HG03108 (cell line): ENCODE measurements at regions not wholly inside any gene's neighbourhood (a gene's known extent, or its start where the extent isn't known, plus 50 kb on each side); places are given as distances from the start of the nearest gene placed in this dataset.

ENCODE experiments used
- ATAC-seq: cut with Tn5 transposase; IDR thresholded peaks from one replicate; pipeline ENCODE4 v1.9.1; 2021; ENCODE audit warnings: moderate library complexity; ENCODE audit not compliant: unreplicated experiment

DNA sequence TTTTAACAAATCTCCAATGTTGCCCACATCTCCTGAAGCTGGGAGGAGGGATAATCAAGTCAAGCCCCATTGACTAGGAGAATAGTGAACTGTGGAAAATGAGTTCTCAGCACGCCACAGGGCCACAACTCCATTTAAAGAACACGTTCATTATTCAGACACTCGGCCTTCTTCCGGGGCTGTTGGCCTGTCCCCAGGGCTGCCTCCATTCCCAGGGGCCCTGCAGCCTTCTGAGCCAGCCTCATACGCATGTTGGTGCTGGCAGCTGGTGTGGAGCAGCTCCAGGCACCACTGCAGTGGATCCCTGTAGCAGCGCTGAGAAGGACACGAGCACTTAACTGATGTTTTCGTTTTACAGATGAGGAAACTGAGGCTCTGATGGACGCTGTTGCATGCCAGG lies 87.5 kb upstream of the RCN1 start:
- no peak for ATAC-seq

- no peak for ATAC-seq
Measured at GRCh38 chr11:32002311-32002710, 88.6 kb upstream of the RCN1 start.

DNA sequence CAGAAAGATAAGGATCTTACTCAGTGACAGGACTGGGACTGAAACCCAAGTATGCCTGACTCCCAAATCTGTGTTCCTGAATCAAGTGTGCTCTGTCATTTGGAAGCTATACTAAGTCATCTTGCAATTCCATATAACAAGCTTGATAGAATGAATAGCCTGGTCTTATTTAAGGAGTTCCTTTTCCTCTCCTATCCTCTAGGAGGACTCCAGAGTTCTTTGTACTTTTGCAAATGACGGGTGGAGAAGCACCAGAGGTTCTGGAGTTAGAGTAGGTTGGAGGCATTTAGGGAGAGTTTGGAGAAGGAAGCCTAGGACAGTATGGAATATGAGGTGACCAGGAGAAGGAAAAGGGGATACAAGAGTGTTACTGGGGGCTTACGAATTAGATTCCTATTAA lies 92.9 kb upstream of the RCN1 start:
- no peak for ATAC-seq

DNA sequence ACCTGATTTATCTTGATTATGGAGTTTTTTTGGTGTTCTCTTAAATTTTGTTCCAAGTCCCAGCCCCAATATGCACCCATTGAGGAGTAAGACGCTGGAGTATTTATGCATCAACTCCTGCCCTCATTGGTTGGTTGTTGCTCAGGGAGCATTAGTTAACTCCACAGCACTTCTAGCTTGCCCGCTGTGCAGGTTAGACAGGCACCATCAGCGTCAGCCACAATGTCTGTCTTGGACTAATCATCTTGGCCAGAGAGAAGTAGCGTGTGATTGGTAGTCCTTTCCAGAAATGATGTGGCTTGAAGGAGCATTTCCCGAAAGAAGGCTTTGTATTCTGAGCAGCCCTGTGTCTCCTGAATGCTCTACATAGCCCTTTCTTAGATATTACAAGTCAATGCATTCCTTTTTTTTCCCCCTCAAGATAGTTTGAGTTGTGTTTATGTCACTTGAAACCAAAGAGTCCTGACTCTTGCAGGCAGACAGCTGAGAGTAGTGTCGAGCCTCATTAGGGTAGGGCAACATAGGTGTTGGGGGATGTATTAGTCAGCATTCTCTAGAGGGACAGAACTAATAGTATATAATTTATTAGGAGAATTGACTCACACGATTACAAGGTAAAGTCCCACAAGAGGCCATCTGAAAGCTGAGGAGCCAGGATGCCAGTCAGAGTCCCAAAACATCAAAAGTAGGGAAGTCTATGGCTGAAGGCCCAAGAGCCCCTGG lies 94.6 kb upstream of the RCN1 start:
- no peak for ATAC-seq

DNA sequence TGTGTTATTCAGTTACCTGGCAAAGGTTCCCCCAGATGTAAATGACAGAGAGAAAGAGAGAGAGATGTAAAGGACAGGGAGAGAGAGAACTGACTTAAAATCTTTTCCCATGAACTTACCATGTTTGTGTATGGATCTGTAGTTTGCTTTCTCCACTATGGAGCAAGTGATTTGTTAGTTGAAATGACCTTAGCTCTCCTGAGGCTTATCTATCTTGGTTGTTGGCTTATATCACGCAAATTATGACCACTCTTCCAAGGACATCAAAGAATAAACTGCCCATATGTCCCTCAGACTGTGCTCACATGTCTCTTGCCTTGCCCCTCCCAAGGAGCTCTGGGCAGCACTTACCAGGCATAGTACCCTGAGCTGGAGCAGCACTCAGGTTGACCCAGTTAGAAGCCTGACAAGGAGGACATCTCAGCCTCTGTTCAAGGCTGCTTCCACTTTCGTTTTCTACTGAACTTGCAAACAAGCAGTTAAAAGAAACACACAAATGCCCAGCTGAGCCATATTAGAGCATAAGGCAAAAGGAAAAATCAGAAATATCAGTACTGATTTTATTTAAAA lies 95.3 kb upstream of the RCN1 start:
- peak; percentile 64 for ATAC-seq

GRCh38 chr11:31995032-31995431 lies 95.8 kb upstream of the RCN1 start:
- no peak for ATAC-seq

DNA sequence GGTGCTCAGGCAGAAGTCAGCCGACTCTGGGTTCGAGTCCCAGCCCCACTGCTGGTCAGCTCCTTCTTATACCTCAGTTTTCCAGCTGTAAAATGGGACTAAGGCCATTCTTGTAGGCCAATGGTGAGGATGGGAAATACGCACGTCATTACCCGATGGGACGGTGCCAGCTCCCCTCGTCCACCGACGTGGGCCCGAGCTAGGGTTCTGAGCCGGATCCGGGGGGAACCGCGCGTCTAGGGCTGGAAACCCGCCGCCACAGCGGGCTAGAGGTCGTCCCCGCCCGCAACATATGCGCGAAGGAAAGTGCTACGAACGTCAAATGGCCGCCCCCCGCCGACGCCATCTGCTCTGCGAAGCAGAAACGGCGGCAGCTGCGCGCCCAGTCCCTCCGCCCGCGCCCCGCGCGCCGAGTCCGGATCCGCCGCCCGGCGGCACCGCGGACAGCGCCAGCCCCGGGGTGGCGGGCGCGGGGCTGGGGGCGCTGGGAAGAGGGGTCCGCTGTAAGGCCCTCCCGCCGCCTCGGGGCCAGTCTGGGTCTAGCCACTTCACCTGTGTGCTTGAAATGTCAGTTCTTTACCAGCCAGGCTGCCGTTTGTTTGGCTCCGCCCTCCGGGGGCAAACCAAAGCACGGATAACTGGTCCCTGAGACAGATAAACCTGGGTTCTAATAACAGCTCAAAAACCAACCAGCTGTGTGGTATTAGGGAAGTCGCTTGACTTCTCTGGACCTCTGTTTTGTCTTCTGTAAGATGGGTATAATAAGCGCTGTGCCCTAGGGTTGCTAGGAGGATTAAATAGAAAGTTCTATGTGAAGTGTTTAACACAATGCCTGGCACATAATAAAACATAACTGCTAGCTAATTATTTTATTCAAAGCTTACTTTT lies 103.5 kb upstream of the RCN1 start:
- ATAC-seq: no peak

GRCh38 chr11:31986201-31986889 lies 104.5 kb upstream of the RCN1 start:
- ATAC-seq: no peak

GRCh38 chr11:31981457-31981856 lies 109.4 kb upstream of the RCN1 start:
- no peak for ATAC-seq

- ATAC-seq: no peak
Measured at GRCh38 chr11:31977343-31977742, 113.5 kb upstream of the RCN1 start.

DNA sequence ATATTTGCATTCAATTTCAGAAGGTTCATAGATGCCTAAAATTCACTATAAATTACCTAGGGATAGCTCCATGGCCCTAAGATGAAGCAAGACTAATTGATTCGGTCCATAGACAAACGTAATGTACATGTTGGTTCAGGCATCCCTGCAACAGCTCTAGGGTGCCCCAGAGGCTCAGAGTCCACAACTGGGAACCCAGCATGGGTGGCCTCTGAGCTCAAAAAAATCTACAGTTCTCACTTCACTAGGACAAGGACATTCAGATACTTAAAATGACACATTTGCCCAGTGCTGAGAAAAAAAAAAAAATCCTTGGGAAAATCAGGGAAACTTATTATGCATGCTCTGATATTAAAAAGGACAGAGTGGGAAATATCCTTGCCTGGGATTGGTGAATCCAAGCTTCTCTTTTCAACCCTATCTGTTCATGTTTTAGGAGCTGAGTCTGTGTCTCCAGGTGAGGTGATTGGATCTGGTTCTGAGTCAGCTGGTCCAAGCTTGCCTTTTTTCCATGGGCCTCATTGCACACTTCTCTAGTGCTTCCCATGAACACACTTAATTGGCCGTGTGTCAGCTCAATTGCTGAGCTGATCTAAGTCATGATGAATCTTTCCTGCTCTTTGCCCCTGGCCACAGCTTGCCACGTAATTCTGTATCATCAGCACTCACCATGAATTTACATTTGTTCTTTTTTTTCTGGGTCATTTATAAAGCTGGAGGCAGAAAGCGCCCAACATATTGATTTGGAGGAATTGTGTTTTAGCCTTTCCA lies 116.3 kb upstream of the RCN1 start:
- no peak for ATAC-seq

DNA sequence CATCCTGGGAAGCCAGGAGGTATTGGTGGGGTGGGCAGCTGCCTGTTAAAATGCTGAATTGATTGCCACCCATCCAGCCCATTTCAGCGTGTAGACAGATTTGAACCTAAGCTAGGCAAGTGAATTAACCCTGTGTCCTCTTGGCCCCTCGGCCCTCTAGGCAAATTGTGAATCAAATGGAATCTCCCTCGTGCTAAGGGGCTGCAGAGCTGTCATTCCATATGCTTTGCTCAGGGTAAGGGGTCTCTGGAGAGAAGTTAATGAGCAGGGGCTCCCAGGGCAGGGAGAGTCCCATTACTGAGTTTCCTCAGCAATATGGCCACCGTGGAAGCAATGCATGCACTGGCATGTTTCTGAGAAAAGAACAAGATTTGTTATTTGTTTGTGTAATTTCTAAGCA lies 117.7 kb upstream of the RCN1 start:
- ATAC-seq: no peak

DNA sequence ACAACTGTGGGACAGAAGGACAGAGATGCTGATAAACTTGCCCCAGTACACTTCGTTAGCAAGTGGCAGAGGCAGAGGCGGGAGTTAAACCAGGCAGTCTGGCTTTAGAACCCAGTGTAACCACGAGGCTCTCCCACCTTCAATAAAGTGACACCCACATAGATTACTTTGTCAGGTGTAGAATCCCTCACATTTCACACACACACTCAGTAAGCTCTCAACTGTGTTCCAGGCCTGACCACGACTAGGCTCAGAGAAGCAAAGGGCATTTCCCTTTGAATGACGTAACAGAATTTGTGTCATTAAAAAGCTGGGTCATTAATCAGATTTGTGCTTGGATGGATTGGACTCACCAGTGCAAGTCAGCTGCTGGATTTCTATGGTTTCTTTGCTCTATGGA lies 118.3 kb upstream of the RCN1 start:
- no peak for ATAC-seq

GRCh38 chr11:31969359-31969702 lies 121.5 kb upstream of the RCN1 start:
- no peak for ATAC-seq

GRCh38 chr11:31968461-31969358 lies 122.2 kb upstream of the RCN1 start:
- ATAC-seq: no peak

- no peak for ATAC-seq
Measured at GRCh38 chr11:31967404-31968130, 123.3 kb upstream of the RCN1 start.

DNA sequence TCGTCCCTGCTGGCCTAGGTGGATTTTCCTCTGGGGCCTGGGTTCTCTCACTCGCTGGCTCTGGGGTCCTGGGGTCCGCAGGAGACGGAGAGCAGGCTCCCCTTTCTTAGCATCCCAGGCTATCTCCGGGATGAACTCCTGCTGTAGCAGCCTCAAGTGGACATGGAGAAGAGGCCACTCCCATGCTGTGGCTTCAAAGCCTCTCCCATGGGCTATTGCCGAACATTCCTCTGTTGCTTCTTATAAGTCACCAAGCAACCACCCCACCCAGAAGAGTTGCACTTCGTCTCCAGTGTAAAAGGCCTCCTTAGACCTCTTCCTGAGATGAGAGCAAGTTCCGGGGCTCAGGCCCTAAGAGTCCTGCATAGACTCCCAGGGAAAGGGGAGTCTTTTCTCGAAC lies 124.0 kb upstream of the RCN1 start:
- no peak for ATAC-seq

DNA sequence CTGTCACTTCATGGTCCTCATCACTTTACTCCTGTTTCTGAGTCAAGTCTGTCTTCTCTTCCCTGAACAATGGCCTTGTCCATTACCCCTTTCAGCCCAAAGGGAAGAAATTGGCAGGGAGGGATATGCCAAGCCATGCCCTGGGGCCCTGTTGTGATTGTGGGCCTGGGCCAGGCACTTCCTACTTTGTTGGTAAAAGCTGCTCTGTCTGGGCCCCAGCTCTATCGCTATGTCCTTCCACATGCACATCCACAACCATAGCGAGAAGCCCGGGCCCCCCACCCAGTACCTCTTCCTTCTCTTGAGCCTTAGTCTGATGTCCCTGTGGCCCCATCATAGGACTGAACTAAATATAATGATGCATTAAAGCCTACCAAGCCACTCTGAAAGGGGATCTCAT lies 126.7 kb upstream of the RCN1 start:
- no peak for ATAC-seq

DNA sequence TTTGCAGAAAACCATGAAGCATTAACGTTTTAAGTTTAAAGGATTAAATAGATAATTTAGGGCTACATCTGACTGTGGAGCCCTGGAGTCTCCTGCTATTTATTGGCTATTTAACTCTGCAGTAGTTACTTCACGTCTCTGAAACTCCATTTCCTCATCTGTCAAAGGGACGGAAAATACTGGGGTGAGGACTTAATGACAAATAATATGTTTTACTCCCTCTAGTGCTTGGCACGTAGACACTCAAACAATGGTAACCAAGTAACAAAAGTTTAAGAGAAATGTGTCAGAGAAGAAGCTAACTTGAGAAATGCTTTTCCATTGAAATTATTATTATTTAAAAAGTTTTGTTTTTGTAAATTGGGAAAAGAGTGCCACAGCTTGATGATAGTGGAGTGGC lies 130.7 kb upstream of the RCN1 start:
- no peak for ATAC-seq
